ENCODE measurements at regions not wholly inside any gene's neighbourhood (a gene's known extent, or its start where the extent isn't known, plus 50 kb on each side); places are given as distances from the start of the nearest gene placed in this dataset.

- TF ChIP-seq FOXA2 (IDR thresholded peaks at IDR 0.05) = no peak
- TF ChIP-seq GABPA (IDR thresholded peaks at IDR 0.05 in 1 of 2, conservative IDR thresholded peaks at IDR 0.05 in 1 of 2) = no peak
- TF ChIP-seq, protein P1, sequence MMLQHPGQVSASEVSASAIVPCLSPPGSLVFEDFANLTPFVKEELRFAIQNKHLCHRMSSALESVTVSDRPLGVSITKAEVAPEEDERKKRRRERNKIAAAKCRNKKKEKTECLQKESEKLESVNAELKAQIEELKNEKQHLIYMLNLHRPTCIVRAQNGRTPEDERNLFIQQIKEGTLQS (IDR thresholded peaks at IDR 0.05) = no peak
- TF ChIP-seq HNF4A (conservative IDR thresholded peaks at IDR 0.05) = no peak
- no peak for TF ChIP-seq EGR1 (IDR thresholded peaks at IDR 0.05; ENCODE audit: low read depth in 2 of 2)
- no peak for TF ChIP-seq REST (IDR thresholded peaks at IDR 0.05)
- no peak for TF ChIP-seq HNF4G (IDR thresholded peaks at IDR 0.05)
- no peak for TF ChIP-seq SP1 (IDR thresholded peaks at IDR 0.05)
- no peak for TF ChIP-seq RAD21 (IDR thresholded peaks at IDR 0.05)
- TF ChIP-seq TAF1 (conservative IDR thresholded peaks at IDR 0.05) = no peak
- no peak for TF ChIP-seq YY1 (IDR thresholded peaks at IDR 0.05)
- TF ChIP-seq JUND (IDR thresholded peaks at IDR 0.05) = no peak
- no peak for TF ChIP-seq ZBTB33 (IDR thresholded peaks at IDR 0.05)
- Histone ChIP-seq H3K4me1 (ENCODE audit: control insufficient read depth in 4 of 4, insufficient read depth in 4 of 4, low read length in 3 of 4) (peaks cover 0 to 7% (median 4%) of the 10 kb centered on the region in 4 donors), H3K36me3 (ENCODE audit: control insufficient read depth in 4 of 4, insufficient read depth in 3 of 4, low read depth in 1 of 4, low read length in 3 of 4) (no peaks in the 10 kb centered on the region), H3K9me3 (ENCODE audit: control insufficient read depth in 4 of 4, low read length in 3 of 4) (no peaks in the 10 kb centered on the region), H3K27ac (ENCODE audit: low read depth in 1 of 2, low read length in 2 of 2) (no peak overlapping the region), H3K4me3 (ENCODE audit: low read depth in 1 of 3, low read length in 3 of 3) (no peak overlapping the region), H3K9ac (ENCODE audit: low read depth in 1 of 2, low read length in 2 of 2) (no peak overlapping the region), H3K27me3 (ENCODE audit: control insufficient read depth in 4 of 4, insufficient read depth in 4 of 4, low read length in 3 of 4) (no peaks in the 10 kb centered on the region)
- WGBS = 84% methylated on average over 16 of the region's 16 CpGs
- DNase-seq (ENCODE audit: low spot score) = no peak
Observed at GRCh38 chr1:29451368-29451892, 215.1 kb downstream of the PTPRU start.

DNA sequence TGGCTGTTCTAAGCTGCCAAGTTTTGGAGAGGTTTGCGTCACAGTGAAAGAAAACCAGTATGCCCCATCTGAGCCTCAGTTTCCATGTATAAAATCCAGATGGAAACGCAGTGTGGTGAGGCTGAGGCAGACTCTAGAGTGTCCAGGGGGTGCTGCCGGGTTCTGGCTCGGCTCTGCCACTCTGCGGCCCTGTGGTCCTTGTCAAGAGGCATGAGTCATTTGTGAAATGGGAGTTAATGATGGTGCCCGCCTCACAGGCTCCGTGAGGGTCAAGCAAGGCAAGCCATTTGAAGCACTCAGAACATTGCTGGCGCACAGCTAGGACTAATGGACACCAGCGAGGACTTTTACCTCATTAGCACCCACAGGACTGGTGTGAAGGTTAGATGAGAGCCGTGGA lies 214.3 kb downstream of the PTPRU start:
- 85% methylated on average over 10 of the region's 10 CpGs for WGBS

More for the DNA sequence above, 214.3 kb downstream of the PTPRU start:
- Histone ChIP-seq H3K36me3 (ENCODE audit: control insufficient read depth in 4 of 4, insufficient read depth in 3 of 4, low read depth in 1 of 4, low read length in 3 of 4) (no peaks in the 10 kb centered on the region), H3K4me1 (ENCODE audit: control insufficient read depth in 4 of 4, insufficient read depth in 4 of 4, low read length in 3 of 4) (peaks cover 0 to 7% (median 4%) of the 10 kb centered on the region in 4 donors), H3K4me3 (ENCODE audit: low read depth in 1 of 3, low read length in 3 of 3) (no peak overlapping the region), H3K9ac (ENCODE audit: low read depth in 1 of 2, low read length in 2 of 2) (no peak overlapping the region), H3K9me3 (ENCODE audit: control insufficient read depth in 4 of 4, low read length in 3 of 4) (no peaks in the 10 kb centered on the region), H3K27ac (ENCODE audit: low read depth in 1 of 2, low read length in 2 of 2) (no peak overlapping the region), H3K27me3 (ENCODE audit: control insufficient read depth in 4 of 4, insufficient read depth in 4 of 4, low read length in 3 of 4) (no peaks in the 10 kb centered on the region)
- DNase-seq (ENCODE audit: low spot score) = no peak
- TF ChIP-seq, protein P2, sequence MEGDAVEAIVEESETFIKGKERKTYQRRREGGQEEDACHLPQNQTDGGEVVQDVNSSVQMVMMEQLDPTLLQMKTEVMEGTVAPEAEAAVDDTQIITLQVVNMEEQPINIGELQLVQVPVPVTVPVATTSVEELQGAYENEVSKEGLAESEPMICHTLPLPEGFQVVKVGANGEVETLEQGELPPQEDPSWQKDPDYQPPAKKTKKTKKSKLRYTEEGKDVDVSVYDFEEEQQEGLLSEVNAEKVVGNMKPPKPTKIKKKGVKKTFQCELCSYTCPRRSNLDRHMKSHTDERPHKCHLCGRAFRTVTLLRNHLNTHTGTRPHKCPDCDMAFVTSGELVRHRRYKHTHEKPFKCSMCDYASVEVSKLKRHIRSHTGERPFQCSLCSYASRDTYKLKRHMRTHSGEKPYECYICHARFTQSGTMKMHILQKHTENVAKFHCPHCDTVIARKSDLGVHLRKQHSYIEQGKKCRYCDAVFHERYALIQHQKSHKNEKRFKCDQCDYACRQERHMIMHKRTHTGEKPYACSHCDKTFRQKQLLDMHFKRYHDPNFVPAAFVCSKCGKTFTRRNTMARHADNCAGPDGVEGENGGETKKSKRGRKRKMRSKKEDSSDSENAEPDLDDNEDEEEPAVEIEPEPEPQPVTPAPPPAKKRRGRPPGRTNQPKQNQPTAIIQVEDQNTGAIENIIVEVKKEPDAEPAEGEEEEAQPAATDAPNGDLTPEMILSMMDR (IDR thresholded peaks at IDR 0.05; ENCODE audit: low read depth, low read length, missing input control) = no peak
- TF ChIP-seq GABPA (IDR thresholded peaks at IDR 0.05 in 1 of 2, conservative IDR thresholded peaks at IDR 0.05 in 1 of 2) (no peak), FOXA1 (IDR thresholded peaks at IDR 0.05) (no peak), REST (IDR thresholded peaks at IDR 0.05) (no peak), EGR1 (IDR thresholded peaks at IDR 0.05; ENCODE audit: low read depth in 2 of 2) (no peak), YY1 (IDR thresholded peaks at IDR 0.05) (no peak), SP1 (IDR thresholded peaks at IDR 0.05) (no peak), HNF4A (conservative IDR thresholded peaks at IDR 0.05) (no peak), RAD21 (IDR thresholded peaks at IDR 0.05) (no peak), RXRA (IDR thresholded peaks at IDR 0.05) (no peak), FOXA2 (IDR thresholded peaks at IDR 0.05) (no peak), JUND (IDR thresholded peaks at IDR 0.05) (no peak), TAF1 (conservative IDR thresholded peaks at IDR 0.05) (no peak)
- TF ChIP-seq, protein P1 (IDR thresholded peaks at IDR 0.05) = no peak
